Suppressor macrophage treated with lipopolysaccharide for 1 hour (primary cell): ENCODE measurements at regions not wholly inside any gene's neighbourhood (a gene's known extent, or its start where the extent isn't known, plus 50 kb on each side); places are given as distances from the start of the nearest gene placed in this dataset.

Experiments used
- DNase-seq, 3 donors: peaks; one replicate each; pipeline ENCODE4 v3.0.0-alpha.2; 2020 to 2022

- no peak for DNase-seq
Measured at GRCh38 chr6:16078064-16078463, 50.8 kb upstream of the MYLIP start.

- no peak for DNase-seq
Measured at GRCh38 chr6:16069671-16070070, 59.2 kb upstream of the MYLIP start.

DNA sequence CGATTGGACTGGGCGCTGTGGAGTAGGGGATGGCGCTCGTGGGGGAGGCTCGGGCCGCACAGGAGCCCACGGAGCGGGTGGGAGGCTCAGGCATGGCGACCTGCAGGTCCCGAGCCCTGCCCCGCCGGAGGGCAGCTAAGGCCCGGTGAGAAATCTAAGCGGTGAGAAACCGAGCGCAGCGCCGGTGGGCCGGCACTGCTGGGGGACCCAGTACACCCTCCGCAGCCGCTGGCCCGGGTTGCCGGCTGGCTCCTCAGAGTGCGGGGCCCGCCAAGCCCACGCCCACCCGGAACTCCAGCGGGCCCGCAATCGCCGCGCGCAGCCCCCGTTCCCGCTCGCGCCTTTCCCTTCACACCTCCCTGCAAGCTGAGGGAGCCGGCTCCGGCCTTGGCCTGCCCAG, 59.7 kb upstream of the MYLIP start:
- DNase-seq = no peak

- no peak for DNase-seq
Measured at GRCh38 chr6:16067568-16067967, 61.3 kb upstream of the MYLIP start.

- no peak for DNase-seq
Measured at GRCh38 chr6:16064671-16065072, 64.2 kb upstream of the MYLIP start.

- no peak for DNase-seq
Measured at GRCh38 chr6:16063580-16063979, 65.3 kb upstream of the MYLIP start.

- DNase-seq = no peak
Measured at GRCh38 chr6:16061818-16062217, 67.1 kb upstream of the MYLIP start.

- DNase-seq = no peak
Measured at GRCh38 chr6:16060039-16060438, 68.8 kb upstream of the MYLIP start.

GRCh38 chr6:16059496-16059895, 69.4 kb upstream of the MYLIP start:
- no peak for DNase-seq

DNA sequence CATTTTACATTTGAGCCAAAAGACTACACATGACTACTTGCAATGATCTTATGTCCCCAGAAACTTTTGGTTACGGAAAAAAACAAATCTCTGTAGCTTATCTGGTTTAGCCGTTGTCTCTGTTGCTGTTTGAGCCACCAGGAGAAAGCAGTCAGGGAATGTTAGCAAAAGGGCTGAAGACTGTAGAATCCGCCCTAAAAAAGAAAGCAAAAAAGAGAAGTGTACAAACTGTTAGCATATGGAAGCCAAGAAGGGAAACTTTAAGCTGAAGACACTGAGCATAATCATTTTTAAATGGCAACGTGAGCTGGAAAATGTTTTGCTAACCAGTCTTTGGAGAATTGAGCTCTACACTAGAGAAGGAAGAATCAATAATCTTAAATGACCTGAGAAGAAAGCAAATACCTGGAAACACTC, 69.9 kb upstream of the MYLIP start:
- DNase-seq = no peak

- DNase-seq = no peak
Measured at GRCh38 chr6:16058201-16058928, 70.5 kb upstream of the MYLIP start.

DNA sequence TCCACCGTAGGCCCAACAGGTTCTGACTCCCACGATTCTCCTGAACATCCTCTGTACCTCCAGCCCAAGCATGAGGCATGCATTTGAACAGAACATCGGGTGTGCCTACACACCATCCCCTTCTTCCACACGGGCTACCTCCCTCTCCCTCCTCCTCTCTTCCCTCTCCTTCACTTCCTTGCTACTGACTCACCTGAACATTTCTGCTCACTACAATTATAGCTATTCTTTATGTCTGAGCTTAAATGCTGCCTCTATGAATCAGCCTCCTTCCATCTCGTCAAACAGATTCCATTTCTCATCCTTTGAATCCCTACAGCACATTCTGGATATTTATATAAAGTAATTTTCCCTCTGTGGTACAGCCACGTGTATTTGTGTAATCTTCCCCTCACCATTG, 71.4 kb upstream of the MYLIP start:
- DNase-seq = no peak

DNA sequence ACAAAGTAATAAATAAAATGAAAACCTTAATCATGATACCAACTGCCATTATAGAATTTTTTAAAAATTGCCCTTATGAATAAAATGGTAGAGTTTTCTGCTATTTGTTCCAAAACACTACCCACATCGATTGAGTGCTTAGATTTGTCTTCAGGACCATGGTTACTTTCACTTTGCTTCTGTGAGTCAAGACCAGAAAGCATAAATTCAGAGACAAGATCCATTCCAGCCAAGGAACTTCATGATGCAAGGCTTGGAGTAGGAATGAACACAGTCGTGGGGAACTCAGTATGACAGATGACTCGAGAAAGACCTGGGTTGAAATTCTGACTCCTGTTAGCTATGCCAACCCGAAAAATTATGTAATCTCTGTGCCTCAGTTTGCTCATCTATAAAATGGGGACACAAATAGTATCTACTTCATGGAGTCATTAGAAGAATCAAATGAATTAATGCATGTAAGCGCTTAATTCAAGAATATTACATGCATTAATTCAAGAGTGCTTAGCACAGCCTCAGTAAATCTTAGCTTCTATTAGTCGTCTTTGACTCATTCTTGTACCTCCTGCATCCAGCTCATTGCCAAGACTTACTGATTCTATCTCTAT, 72.5 kb upstream of the MYLIP start:
- DNase-seq = no peak

- no peak for DNase-seq
Measured at GRCh38 chr6:16055852-16056251, 73.0 kb upstream of the MYLIP start.

DNA sequence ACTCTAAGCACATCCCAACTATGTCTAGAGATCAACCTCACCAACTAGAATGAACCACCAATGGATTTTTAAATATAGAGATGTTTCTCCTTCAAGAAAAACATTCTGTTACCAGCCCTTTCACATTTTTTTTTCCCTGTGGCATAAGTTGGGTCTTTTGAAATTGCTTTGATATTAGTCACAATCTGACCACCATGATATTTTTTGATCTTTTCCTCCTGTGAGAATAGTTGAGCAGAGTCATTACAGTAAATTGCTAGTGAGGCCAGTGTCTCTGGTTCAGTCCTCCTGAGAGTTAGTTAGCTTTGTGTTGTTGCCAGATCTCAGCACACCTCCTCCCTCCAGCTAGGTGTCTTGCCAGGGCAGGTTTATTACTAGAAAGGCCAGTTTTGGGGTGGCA, 79.7 kb upstream of the MYLIP start:
- DNase-seq = no peak

DNA sequence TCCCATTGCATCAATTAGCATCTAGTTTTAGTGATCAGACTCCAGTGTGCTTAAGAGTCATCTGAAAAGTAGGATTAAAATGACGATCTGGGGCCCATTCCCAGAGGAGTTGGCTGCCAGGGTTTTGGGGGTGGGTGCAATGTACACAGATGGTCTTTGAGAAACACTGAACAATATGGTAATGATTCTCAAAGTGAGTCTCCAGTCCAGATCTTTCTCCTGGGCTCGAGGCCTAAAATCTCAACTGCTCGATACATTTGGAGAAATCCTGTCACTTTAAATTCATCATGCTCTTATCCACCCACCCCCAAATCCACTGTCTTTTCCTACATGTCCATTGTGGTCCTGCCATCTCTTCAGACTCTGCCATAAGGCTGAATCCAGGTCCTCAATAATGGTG, 80.7 kb upstream of the MYLIP start:
- DNase-seq = no peak

GRCh38 chr6:16047435-16047990, 81.4 kb upstream of the MYLIP start:
- DNase-seq = no peak

- DNase-seq = no peak
Measured at GRCh38 chr6:16045238-16045637, 83.6 kb upstream of the MYLIP start.

- no peak for DNase-seq
Measured at GRCh38 chr6:16044211-16044643, 84.7 kb upstream of the MYLIP start.

DNA sequence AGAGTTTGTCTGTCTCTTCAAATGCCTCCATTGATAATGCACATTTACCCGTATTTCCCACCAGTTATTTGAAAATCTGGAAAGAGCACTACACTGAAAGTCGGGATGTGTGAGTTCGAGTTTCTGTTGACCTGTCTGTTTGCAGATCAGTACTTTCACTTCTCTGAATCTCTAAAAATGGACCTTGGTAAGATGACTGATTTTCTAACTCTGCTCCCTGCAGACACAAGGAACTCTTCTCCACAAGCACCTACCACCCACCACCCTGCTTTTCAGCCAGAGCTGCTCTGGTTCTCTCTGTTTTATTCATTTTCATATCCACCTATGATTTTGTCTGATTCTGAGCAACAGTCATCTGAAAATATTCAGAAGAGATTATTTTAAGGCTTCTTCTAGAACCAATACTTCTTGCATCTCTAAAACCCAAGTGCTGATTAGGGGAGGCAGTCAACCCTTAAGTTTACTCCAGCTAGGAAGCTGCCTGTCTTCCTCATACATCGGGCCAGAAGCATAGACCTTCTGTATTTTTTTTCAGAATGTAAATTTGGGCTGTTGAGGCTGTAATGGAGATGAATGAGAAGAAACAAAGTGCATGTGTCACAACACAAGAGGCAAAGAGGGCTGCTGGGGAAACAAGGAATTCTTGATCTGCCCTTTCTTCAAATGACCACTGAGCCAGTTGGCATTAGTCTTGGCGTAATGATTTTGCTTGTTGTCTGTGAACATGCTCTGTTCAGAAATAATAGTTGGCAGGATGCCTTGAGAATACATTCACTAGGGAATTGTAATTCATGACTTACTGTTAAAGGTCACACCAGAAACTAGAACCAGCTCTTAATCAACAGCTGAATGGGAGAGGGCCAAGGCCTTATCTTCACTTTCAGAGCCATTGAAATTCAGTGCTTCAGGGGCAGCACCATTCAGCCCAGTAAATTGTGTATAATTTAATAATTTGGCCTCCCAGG, 85.4 kb upstream of the MYLIP start:
- peak in 2 of 3 donors; percentile 24 to 35 for DNase-seq

DNA sequence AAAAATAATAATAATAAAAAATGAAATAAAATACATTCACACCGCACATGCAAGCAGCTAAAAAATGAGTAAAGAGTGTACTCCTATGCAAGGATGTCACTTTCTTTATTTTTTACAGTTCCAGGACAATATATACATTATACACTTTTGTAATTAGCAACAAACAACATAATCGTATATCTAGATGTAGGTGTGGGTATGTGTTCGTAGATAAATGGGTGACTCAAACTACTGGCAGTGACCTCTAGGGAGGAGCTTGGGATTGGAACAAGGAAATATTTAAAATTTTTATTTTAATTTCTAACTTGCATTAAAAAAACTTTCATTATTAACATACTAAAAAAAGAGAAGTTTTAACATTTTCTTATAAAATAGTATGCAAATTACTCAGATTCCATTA, 86.1 kb upstream of the MYLIP start:
- DNase-seq = no peak

GRCh38 chr6:16041327-16041726, 87.6 kb upstream of the MYLIP start:
- DNase-seq = peak; percentile 39 to 70 (median 62)

GRCh38 chr6:16040628-16040974, 88.3 kb upstream of the MYLIP start:
- no peak for DNase-seq
